SK-N-SH (cell line): ENCODE measurements at regions not wholly inside any gene's neighbourhood (a gene's known extent, or its start where the extent isn't known, plus 50 kb on each side); places are given as distances from the start of the nearest gene placed in this dataset.
A peak's percentile ranks its signal among the peaks of the same experiment; 100 is the strongest.

Source experiments
- CTCF ChIA-PET: fragments of 300-600, 350-600 bp; formaldehyde crosslinking; extraction: SDS; loops from one replicate; lab custom pipeline; 2021; lab: Yijun Ruan, JAX
- POLR2A ChIA-PET: fragments of 350-600 bp; sonication (Branson Sonifier 250); formaldehyde crosslinking; extraction: SDS; loops from one replicate; lab custom pipeline; 2020; ENCODE audit warnings: antibody characterized with exemption, inconsistent platforms; lab: Yijun Ruan, JAX
- DNase-seq: peaks from one replicate; pipeline ENCODE4 v3.0.0; 2012
- H2AFZ ChIP-seq: fragments of 200-600 bp; sonication (generic); 2 replicates; pipeline ENCODE4 v1.8.1; 2016; ENCODE audit warnings: antibody characterized with exemption, mild to moderate bottlenecking, low read depth
- H3F3A ChIP-seq: fragments of 200-600 bp; sonication (generic); replicated peaks from 2 replicates; pipeline ENCODE3; 2016; ENCODE audit warnings: antibody characterized with exemption, mild to moderate bottlenecking; ENCODE audit not compliant: insufficient read depth
- H3K27ac ChIP-seq, 2 experiments: fragments of 200-500 bp in 1 of 2; fragments of 200-600 bp in 1 of 2; sonication (Bioruptor generic) in 1 of 2; sonication (generic), shearing (Covaris generic) in 1 of 2; 2 replicates each; pipeline versions ENCODE4 v1.5.1 to v1.6.1; 2014 to 2016; ENCODE audit warnings: low read depth in 2 of 2, inconsistent platforms in 1 of 2, low read length in 1 of 2, mild to moderate bottlenecking in 1 of 2, mixed read lengths in 1 of 2
- H3K27me3 ChIP-seq: fragments of 200-600 bp; sonication (generic), shearing (Covaris generic); 2 replicates; pipeline ENCODE4 v1.6.1; 2016; ENCODE audit warnings: mixed run types; ENCODE audit not compliant: insufficient read depth
- H3K36me3 ChIP-seq, 2 experiments: fragments of 200-500 bp in 1 of 2; fragments of 200-600 bp in 1 of 2; sonication (Bioruptor generic) in 1 of 2; sonication (generic) in 1 of 2; replicated peaks in 1 of 2; 2 replicates each; pipeline versions ENCODE3 to v1.5.1; 2014 to 2016; ENCODE audit warnings: low read length in 1 of 2, mild to moderate bottlenecking in 1 of 2; ENCODE audit not compliant: insufficient read depth in 2 of 2, control insufficient read depth in 1 of 2
- H3K4me1 ChIP-seq, 2 experiments: fragments of 200-500 bp in 1 of 2; fragments of 200-600 bp in 1 of 2; sonication (Bioruptor generic) in 1 of 2; sonication (generic), shearing (Covaris generic) in 1 of 2; 2 replicates each; pipeline versions ENCODE4 v1.5.1 to v1.6.1; 2014 to 2016; ENCODE audit warnings: low read depth in 1 of 2, low read length in 1 of 2, mixed run types in 1 of 2; ENCODE audit not compliant: insufficient read depth in 2 of 2, control insufficient read depth in 1 of 2
- H3K4me2 ChIP-seq: fragments of 200-600 bp; sonication (generic), shearing (Covaris generic); 2 replicates; pipeline ENCODE4 v1.6.1; 2017; ENCODE audit warnings: mixed run types
- H3K4me3 ChIP-seq, 2 experiments: fragments of 200-500 bp in 1 of 2; fragments of 200-600 bp in 1 of 2; sonication (Bioruptor generic) in 1 of 2; sonication (generic), shearing (Covaris generic) in 1 of 2; 2 replicates each; pipeline versions ENCODE4 v1.5.1 to v1.8.1; 2014 to 2016; ENCODE audit warnings: low read depth in 2 of 2, inconsistent platforms in 1 of 2, low read length in 1 of 2, mild to moderate bottlenecking in 1 of 2, mixed read lengths in 1 of 2, moderate library complexity in 1 of 2
- H3K79me2 ChIP-seq: fragments of 200-600 bp; sonication (generic); 2 replicates; pipeline ENCODE4 v1.8.1; 2017; ENCODE audit warnings: mild to moderate bottlenecking; ENCODE audit not compliant: insufficient read depth
- H3K9ac ChIP-seq: fragments of 200-600 bp; sonication (generic); 2 replicates; pipeline ENCODE4 v1.6.1; 2017; ENCODE audit warnings: mixed run types
- H3K9me2 ChIP-seq: fragments of 200-600 bp; sonication (generic); 2 replicates; pipeline ENCODE4 v1.6.1; 2017; ENCODE audit warnings: mixed run types
- H3K9me3 ChIP-seq: fragments of 200-600 bp; sonication (generic); 2 replicates; pipeline ENCODE4 v1.6.1; 2017; ENCODE audit warnings: mixed run types, mild to moderate bottlenecking, moderate library complexity
- H4K20me1 ChIP-seq: fragments of 200-600 bp; sonication (generic); 2 replicates; pipeline ENCODE4 v1.6.1; 2017; ENCODE audit warnings: mild to moderate bottlenecking, mixed run types; ENCODE audit not compliant: insufficient read depth
- CHD2 ChIP-seq: fragments of 150-350 bp; IDR thresholded peaks from 2 replicates; pipeline ENCODE4 v1.6.1; 2018; ENCODE audit warnings: low read length; ENCODE audit not compliant: partially characterized antibody
- EP300 ChIP-seq, 2 experiments: IDR thresholded peaks; 2 replicates each; pipeline versions ENCODE4 v1.4.0 to v1.6.1; 2012; ENCODE audit warnings: borderline replicate concordance in 1 of 2, low read depth in 1 of 2, low read length in 1 of 2
- FOSL2 ChIP-seq: IDR thresholded peaks from 2 replicates; pipeline ENCODE4 v1.4.0; 2012; ENCODE audit warnings: low read depth, mild to moderate bottlenecking, moderate library complexity, borderline replicate concordance
- FOXJ3 ChIP-seq: sonication (generic); formaldehyde crosslinking; IDR thresholded peaks from 2 replicates; pipeline ENCODE4 v1.5.1; 2020; ENCODE audit warnings: mild to moderate bottlenecking, missing genetic modification reagents
- FOXM1 ChIP-seq: IDR thresholded peaks from 2 replicates; pipeline ENCODE4 v1.4.0; 2012; ENCODE audit warnings: low read depth, mild to moderate bottlenecking
- GABPA ChIP-seq: IDR thresholded peaks from 2 replicates; pipeline ENCODE4 v1.4.0; 2012; ENCODE audit warnings: low read depth, mild to moderate bottlenecking
- GATA2 ChIP-seq: sonication (generic); formaldehyde crosslinking; IDR thresholded peaks from 2 replicates; pipeline ENCODE4 v1.5.0; 2020; ENCODE audit warnings: mild to moderate bottlenecking, missing genetic modification reagents
- JUND ChIP-seq: IDR thresholded peaks from 2 replicates; pipeline ENCODE4 v1.4.0; 2012
- MXI1 ChIP-seq: IDR thresholded peaks from 2 replicates; pipeline ENCODE4 v1.6.1; 2012; ENCODE audit warnings: mild to moderate bottlenecking, low read depth, low read length, improper control_type of control experiment
- RAD21 ChIP-seq: IDR thresholded peaks from 2 replicates; pipeline ENCODE4 v1.6.1; 2012; ENCODE audit warnings: mild to moderate bottlenecking, low read length
- RCOR1 ChIP-seq: fragments of 150-350 bp; IDR thresholded peaks from 2 replicates; pipeline ENCODE4 v1.6.1; 2017; ENCODE audit warnings: antibody characterized with exemption, low read length
- RXRA ChIP-seq: IDR thresholded peaks from 2 replicates; pipeline ENCODE4 v1.4.0; 2012; ENCODE audit warnings: low read depth, mild to moderate bottlenecking, borderline replicate concordance
- SMC3 ChIP-seq: IDR thresholded peaks from 2 replicates; pipeline ENCODE4 v1.6.1; 2012; ENCODE audit warnings: low read depth, low read length, improper control_type of control experiment
- TCF12 ChIP-seq: IDR thresholded peaks from 2 replicates; pipeline ENCODE4 v1.4.0; 2012
- WGBS: methylation state at CpG from one replicate; pipeline ENCODE4 v1.1.6; 2017; ENCODE audit warnings: low lambda C conversion rate; 5-methylcytosine and 5-hydroxymethylcytosine counted together
- TF ChIP-seq, protein P1 (sequence below): fragments of 200-600 bp; sonication (generic); IDR thresholded peaks from 2 replicates; pipeline ENCODE4 v1.6.1; 2017; ENCODE audit warnings: antibody characterized with exemption, mild to moderate bottlenecking, moderate library complexity

- 30% methylated on average over 1 of the region's 1 CpG for WGBS
- ChIA-PET POLR2A (no interaction called here), CTCF (interaction anchor here (0.9 to 1.3 kb wide), 3 partner anchors 10 to 505 kb away, joined by 3 to 4 read pairs (median 3); no protein-coding TSS in a partner anchor)
- Histone ChIP-seq H4K20me1 (no peaks in the 10 kb centered on the region), H2AFZ (no peak overlapping the region), H3K79me2 (no peaks in the 10 kb centered on the region), H3K4me3 (no peak overlapping the region), H3K9ac (no peak overlapping the region), H3K36me3 (no peaks in the 10 kb centered on the region), H3K9me2 (no peaks in the 10 kb centered on the region), H3K27ac (peak overlapping the region in 1 of 2 experiments; percentile 97; a peak in 2 of 4 replicates), H3K27me3 (no peaks in the 10 kb centered on the region), H3K9me3 (no peaks in the 10 kb centered on the region), H3K4me2 (no peak overlapping the region), H3F3A (no peaks in the 10 kb centered on the region), H3K4me1 (peaks cover 0 to 18% of the 10 kb centered on the region in 2 experiments; a peak in 2 of 4 replicates)
- DNase-seq = peak; percentile 23
- TF ChIP-seq FOXJ3 (CRISPR knock-in tag) (peak; percentile 75), JUND (no peak), GATA2 (CRISPR knock-in tag) (peak; percentile 77), FOXM1 (no peak), TCF12 (peak; percentile 20; the same call in 1 of the 2 replicates), EP300 (IDR thresholded peaks at IDR 0.05; ENCODE audit: borderline replicate concordance in 1 of 2, low read depth in 1 of 2, low read length in 1 of 2) (peak in 1 of 2 experiments; percentile 92; a peak in 2 of 4 replicates), RAD21 (peak; percentile 11; the same call in 1 of the 2 replicates), RCOR1 (peak; percentile 66; the same call in 1 of the 2 replicates)
Observed at GRCh38 chr5:164518067-164518740, 1012.8 kb downstream of the MAT2B start.

DNA sequence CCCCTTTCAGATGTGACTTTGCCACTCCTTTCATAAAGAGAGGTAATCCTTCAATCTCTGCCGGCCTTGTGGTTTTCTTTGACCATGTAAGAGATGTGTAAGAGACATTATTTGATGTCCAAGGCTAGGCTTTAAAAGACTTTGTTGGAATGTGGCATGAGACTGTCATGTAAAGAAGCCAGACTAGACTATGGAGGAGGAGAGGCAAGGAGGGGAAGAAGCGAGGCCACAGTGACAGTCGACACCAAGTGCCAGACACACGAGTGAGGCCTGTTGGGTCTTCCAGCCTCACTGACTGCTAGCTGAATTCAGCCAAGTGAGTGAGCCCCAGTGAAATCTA lies 1013.3 kb downstream of the MAT2B start:
- POLR2A ChIA-PET = no interaction called here

More for the DNA sequence above, 1013.3 kb downstream of the MAT2B start:
- Histone ChIP-seq H3K9me2 (no peaks in the 10 kb centered on the region), H3K79me2 (no peaks in the 10 kb centered on the region), H3K27me3 (no peaks in the 10 kb centered on the region), H3K4me1 (peaks cover 0 to 18% of the 10 kb centered on the region in 2 experiments; a peak in 2 of 4 replicates), H3K36me3 (no peaks in the 10 kb centered on the region), H2AFZ (no peak overlapping the region), H4K20me1 (no peaks in the 10 kb centered on the region), H3K4me2 (no peak overlapping the region), H3F3A (no peaks in the 10 kb centered on the region), H3K9me3 (no peaks in the 10 kb centered on the region), H3K4me3 (no peak overlapping the region), H3K27ac (peak overlapping the region in 1 of 2 experiments; percentile 97; a peak in 2 of 4 replicates), H3K9ac (no peak overlapping the region)
- 71% methylated on average over 4 of the region's 4 CpGs for WGBS
- TF ChIP-seq GABPA (no peak), RCOR1 (no peak), MXI1 (no peak), SMC3 (no peak), RXRA (no peak), CHD2 (no peak), FOXJ3 (CRISPR knock-in tag) (no peak), FOSL2 (no peak)
- TF ChIP-seq, protein P1, sequence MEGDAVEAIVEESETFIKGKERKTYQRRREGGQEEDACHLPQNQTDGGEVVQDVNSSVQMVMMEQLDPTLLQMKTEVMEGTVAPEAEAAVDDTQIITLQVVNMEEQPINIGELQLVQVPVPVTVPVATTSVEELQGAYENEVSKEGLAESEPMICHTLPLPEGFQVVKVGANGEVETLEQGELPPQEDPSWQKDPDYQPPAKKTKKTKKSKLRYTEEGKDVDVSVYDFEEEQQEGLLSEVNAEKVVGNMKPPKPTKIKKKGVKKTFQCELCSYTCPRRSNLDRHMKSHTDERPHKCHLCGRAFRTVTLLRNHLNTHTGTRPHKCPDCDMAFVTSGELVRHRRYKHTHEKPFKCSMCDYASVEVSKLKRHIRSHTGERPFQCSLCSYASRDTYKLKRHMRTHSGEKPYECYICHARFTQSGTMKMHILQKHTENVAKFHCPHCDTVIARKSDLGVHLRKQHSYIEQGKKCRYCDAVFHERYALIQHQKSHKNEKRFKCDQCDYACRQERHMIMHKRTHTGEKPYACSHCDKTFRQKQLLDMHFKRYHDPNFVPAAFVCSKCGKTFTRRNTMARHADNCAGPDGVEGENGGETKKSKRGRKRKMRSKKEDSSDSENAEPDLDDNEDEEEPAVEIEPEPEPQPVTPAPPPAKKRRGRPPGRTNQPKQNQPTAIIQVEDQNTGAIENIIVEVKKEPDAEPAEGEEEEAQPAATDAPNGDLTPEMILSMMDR = no peak
- no peak for DNase-seq
- CTCF ChIA-PET = interaction anchor here (1.3 kb wide), 1 partner anchor 10 kb away, joined by 4 read pairs; no protein-coding TSS in a partner anchor
